GM21717 (cell line): ENCODE measurements at regions not wholly inside any gene's neighbourhood (a gene's known extent, or its start where the extent isn't known, plus 50 kb on each side); places are given as distances from the start of the nearest gene placed in this dataset.
"Not testable (repeated sequence)": the region's sequence is repeated elsewhere in the genome, so short reads cannot be mapped to it uniquely, and the experiment has no call there.

Experiments
- ATAC-seq: cut with Tn5 transposase; IDR thresholded peaks from one replicate; pipeline ENCODE4 v1.9.1; 2021; ENCODE audit warnings: mild to moderate bottlenecking, moderate library complexity; ENCODE audit not compliant: unreplicated experiment

GRCh38 chr3:187795207-187795960, 50.1 kb upstream of the BCL6 start:
- no peak for ATAC-seq

- ATAC-seq = no peak
Observed at GRCh38 chr3:187798126-187798525, 52.9 kb upstream of the BCL6 start.

GRCh38 chr3:187798531-187799530, 53.6 kb upstream of the BCL6 start:
- ATAC-seq = no peak

- ATAC-seq = peak; percentile 43
Observed at GRCh38 chr3:187799942-187800641, 54.8 kb upstream of the BCL6 start.

- no peak for ATAC-seq
Observed at GRCh38 chr3:187801152-187801551, 55.9 kb upstream of the BCL6 start.

- ATAC-seq = no peak
Observed at GRCh38 chr3:187802203-187802927, 57.1 kb upstream of the BCL6 start.

GRCh38 chr3:187802928-187803259, 57.6 kb upstream of the BCL6 start:
- ATAC-seq = peak; percentile 92

- no peak for ATAC-seq
Observed at GRCh38 chr3:187804120-187804744, 59.0 kb upstream of the BCL6 start.

GRCh38 chr3:187804745-187805121, 59.5 kb upstream of the BCL6 start:
- no peak for ATAC-seq

GRCh38 chr3:187805774-187806173, 60.5 kb upstream of the BCL6 start:
- no peak for ATAC-seq

GRCh38 chr3:187807086-187807862, 62.0 kb upstream of the BCL6 start:
- ATAC-seq = no peak

- ATAC-seq = no peak
Observed at GRCh38 chr3:187808527-187808895, 63.2 kb upstream of the BCL6 start.

GRCh38 chr3:187809612-187809991, 64.3 kb upstream of the BCL6 start:
- ATAC-seq = no peak

GRCh38 chr3:187810021-187810446, 64.8 kb upstream of the BCL6 start:
- ATAC-seq = no peak

GRCh38 chr3:187811585-187812250, 66.5 kb upstream of the BCL6 start:
- no peak for ATAC-seq

GRCh38 chr3:187812496-187812895, 67.2 kb upstream of the BCL6 start:
- no peak for ATAC-seq

- no peak for ATAC-seq
Observed at GRCh38 chr3:187813198-187813597, 67.9 kb upstream of the BCL6 start.

GRCh38 chr3:187817766-187818165, 72.5 kb upstream of the BCL6 start:
- not testable (repeated sequence) for ATAC-seq
